Rectal smooth muscle tissue (tissue), 1 donor: ENCODE measurements at regions not wholly inside any gene's neighbourhood (a gene's known extent, or its start where the extent isn't known, plus 50 kb on each side); places are given as distances from the start of the nearest gene placed in this dataset.

Experiments used
- H3K27ac ChIP-seq: one replicate; pipeline ENCODE4 v1.7.0; 2013; ENCODE audit warnings: low read depth, low read length, inconsistent platforms
- H3K27me3 ChIP-seq: one replicate; pipeline ENCODE4 v1.7.0; 2013; ENCODE audit warnings: low read length; ENCODE audit not compliant: control insufficient read depth, insufficient read depth
- H3K36me3 ChIP-seq: one replicate; pipeline ENCODE4 v1.7.0; 2013; ENCODE audit warnings: low read length; ENCODE audit not compliant: control insufficient read depth, insufficient read depth
- H3K4me1 ChIP-seq: one replicate; pipeline ENCODE4 v1.7.0; 2013; ENCODE audit warnings: low read length; ENCODE audit not compliant: control insufficient read depth, insufficient read depth
- H3K4me3 ChIP-seq: one replicate; pipeline ENCODE4 v1.7.0; 2013; ENCODE audit warnings: low read length
- H3K9ac ChIP-seq: one replicate; pipeline ENCODE4 v1.7.0; 2013; ENCODE audit warnings: low read length

GRCh38 chr9:126154182-126154827, 172.3 kb upstream of the MVB12B start:
- H3K36me3 ChIP-seq, result no peaks in the 10 kb centered on the region
- H3K27ac ChIP-seq, result no peak overlapping the region
- peaks cover 2% of the 10 kb centered on the region for H3K4me1 ChIP-seq
- H3K4me3 ChIP-seq, result no peak overlapping the region
- H3K27me3 ChIP-seq, result no peaks in the 10 kb centered on the region
- no peak overlapping the region for H3K9ac ChIP-seq

- Histone ChIP-seq H3K4me3 (no peak overlapping the region), H3K27me3 (no peaks in the 10 kb centered on the region), H3K9ac (no peak overlapping the region), H3K4me1 (peaks cover 2% of the 10 kb centered on the region), H3K36me3 (no peaks in the 10 kb centered on the region), H3K27ac (no peak overlapping the region)
These were observed 171.8 kb upstream of the MVB12B start for GRCh38 chr9:126154869-126155268.

GRCh38 chr9:126155756-126156664, 170.6 kb upstream of the MVB12B start:
- Histone ChIP-seq H3K9ac (no peak overlapping the region), H3K27ac (no peak overlapping the region), H3K4me1 (peaks cover 2% of the 10 kb centered on the region), H3K4me3 (no peak overlapping the region), H3K36me3 (no peaks in the 10 kb centered on the region), H3K27me3 (no peaks in the 10 kb centered on the region)

- no peaks in the 10 kb centered on the region for H3K4me1 ChIP-seq
- H3K4me3 ChIP-seq, result no peak overlapping the region
- no peaks in the 10 kb centered on the region for H3K27me3 ChIP-seq
- H3K36me3 ChIP-seq, result no peaks in the 10 kb centered on the region
- H3K9ac ChIP-seq, result no peak overlapping the region
- no peak overlapping the region for H3K27ac ChIP-seq
These were observed 169.7 kb upstream of the MVB12B start for GRCh38 chr9:126156898-126157297.

GRCh38 chr9:126157423-126157822, 169.2 kb upstream of the MVB12B start:
- H3K4me1 ChIP-seq, result no peaks in the 10 kb centered on the region
- H3K4me3 ChIP-seq, result no peak overlapping the region
- no peak overlapping the region for H3K9ac ChIP-seq
- H3K27ac ChIP-seq, result no peak overlapping the region
- H3K36me3 ChIP-seq, result no peaks in the 10 kb centered on the region
- H3K27me3 ChIP-seq, result no peaks in the 10 kb centered on the region

- Histone ChIP-seq H3K9ac (no peak overlapping the region), H3K27me3 (no peaks in the 10 kb centered on the region), H3K36me3 (no peaks in the 10 kb centered on the region), H3K4me1 (no peaks in the 10 kb centered on the region), H3K4me3 (no peak overlapping the region), H3K27ac (no peak overlapping the region)
These were observed 168.6 kb upstream of the MVB12B start for GRCh38 chr9:126157826-126158587.

- H3K36me3 ChIP-seq, result no peaks in the 10 kb centered on the region
- no peak overlapping the region for H3K27ac ChIP-seq
- no peak overlapping the region for H3K4me3 ChIP-seq
- no peaks in the 10 kb centered on the region for H3K27me3 ChIP-seq
- no peak overlapping the region for H3K9ac ChIP-seq
- H3K4me1 ChIP-seq, result no peaks in the 10 kb centered on the region
These were observed 167.8 kb upstream of the MVB12B start for GRCh38 chr9:126158588-126159429.

GRCh38 chr9:126159430-126160060, 167.1 kb upstream of the MVB12B start:
- Histone ChIP-seq H3K9ac (no peak overlapping the region), H3K4me3 (no peak overlapping the region), H3K27ac (no peak overlapping the region), H3K4me1 (no peaks in the 10 kb centered on the region), H3K27me3 (no peaks in the 10 kb centered on the region), H3K36me3 (no peaks in the 10 kb centered on the region)

- no peaks in the 10 kb centered on the region for H3K36me3 ChIP-seq
- no peak overlapping the region for H3K9ac ChIP-seq
- H3K4me3 ChIP-seq, result no peak overlapping the region
- H3K4me1 ChIP-seq, result no peaks in the 10 kb centered on the region
- H3K27me3 ChIP-seq, result no peaks in the 10 kb centered on the region
- no peak overlapping the region for H3K27ac ChIP-seq
These were observed 166.4 kb upstream of the MVB12B start for GRCh38 chr9:126160067-126160853.

- H3K27me3 ChIP-seq, result no peaks in the 10 kb centered on the region
These were observed 165.7 kb upstream of the MVB12B start for GRCh38 chr9:126160854-126161329.

More at GRCh38 chr9:126160854-126161329, 165.7 kb upstream of the MVB12B start:
- Histone ChIP-seq H3K36me3 (no peaks in the 10 kb centered on the region), H3K9ac (no peak overlapping the region), H3K27ac (no peak overlapping the region), H3K4me1 (no peaks in the 10 kb centered on the region), H3K4me3 (no peak overlapping the region)
